GM12878 (cell line): ENCODE measurements at regions not wholly inside any gene's neighbourhood (a gene's known extent, or its start where the extent isn't known, plus 50 kb on each side); places are given as distances from the start of the nearest gene placed in this dataset.

Experiments
- CEBPZ ChIP-seq: fragments of 150-350 bp; IDR thresholded peaks from 2 replicates; pipeline ENCODE4 v1.6.1; 2016; ENCODE audit warnings: low read depth, low read length
- CTCF ChIP-seq, 3 experiments: IDR thresholded peaks in 2 of 3; conservative IDR thresholded peaks in 1 of 3; 2 replicates each; pipeline ENCODE4 v1.5.1; 2011; ENCODE audit warnings: low read depth in 3 of 3, low read length in 3 of 3, mild to moderate bottlenecking in 3 of 3, control low read depth in 2 of 3, moderate library complexity in 2 of 3, inconsistent platforms in 1 of 3, mixed read lengths in 1 of 3; ENCODE audit not compliant: control insufficient read depth in 2 of 3, insufficient read depth in 1 of 3; ENCODE audit errors: extremely low read depth in 1 of 3
- ESRRA ChIP-seq: IDR thresholded peaks from 2 replicates; pipeline ENCODE4 v1.6.1; 2012; ENCODE audit warnings: mild to moderate bottlenecking, low read length, improper control_type of control experiment
- KAT2A ChIP-seq: conservative IDR thresholded peaks from 2 replicates; pipeline ENCODE4 v1.6.1; 2011; ENCODE audit warnings: low read depth, low read length; ENCODE audit not compliant: control insufficient read depth
- PAX5 ChIP-seq: IDR thresholded peaks from 2 replicates; pipeline ENCODE4 v1.6.1; 2011; ENCODE audit warnings: low read depth, low read length, borderline replicate concordance
- POLR2A ChIP-seq: IDR thresholded peaks from 2 replicates; pipeline ENCODE4 v1.6.1; 2011; ENCODE audit warnings: low read depth, mild to moderate bottlenecking, low read length
- POLR2AphosphoS5 ChIP-seq: IDR thresholded peaks from 2 replicates; pipeline ENCODE4 v1.6.1; 2011; ENCODE audit warnings: mild to moderate bottlenecking, low read length, inconsistent platforms
- USF1 ChIP-seq: IDR thresholded peaks from 2 replicates; pipeline ENCODE4 v1.6.1; 2011; ENCODE audit warnings: borderline replicate concordance, low read depth, mild to moderate bottlenecking, moderate library complexity, mixed read lengths, low read length; ENCODE audit not compliant: insufficient read depth; ENCODE audit errors: extremely low read length

- no peak for TF ChIP-seq POLR2A
- TF ChIP-seq CEBPZ: no peak
- no peak for TF ChIP-seq ESRRA
- no peak for TF ChIP-seq USF1
- no peak for TF ChIP-seq PAX5
- TF ChIP-seq POLR2AphosphoS5: no peak
- no peak for TF ChIP-seq KAT2A
- no peak for TF ChIP-seq CTCF (IDR thresholded peaks at IDR 0.05 in 2 of 3, conservative IDR thresholded peaks at IDR 0.05 in 1 of 3; ENCODE audit: control insufficient read depth in 2 of 3, extremely low read depth in 1 of 3, insufficient read depth in 1 of 3, low read depth in 3 of 3, low read length in 3 of 3)
Measured at GRCh38 chr14:71489742-71490141, 442.5 kb upstream of the RGS6 start.
